HS-27A (cell line): ENCODE measurements at regions not wholly inside any gene's neighbourhood (a gene's known extent, or its start where the extent isn't known, plus 50 kb on each side); places are given as distances from the start of the nearest gene placed in this dataset.

Experiments
- DNase-seq: peaks from one replicate; pipeline ENCODE4 v3.0.0-alpha.2; 2012; ENCODE audit warnings: low read depth, missing footprints

GRCh38 chr9:99327667-99328066 lies 105.6 kb downstream of the SEC61B start:
- DNase-seq: no peak

DNA sequence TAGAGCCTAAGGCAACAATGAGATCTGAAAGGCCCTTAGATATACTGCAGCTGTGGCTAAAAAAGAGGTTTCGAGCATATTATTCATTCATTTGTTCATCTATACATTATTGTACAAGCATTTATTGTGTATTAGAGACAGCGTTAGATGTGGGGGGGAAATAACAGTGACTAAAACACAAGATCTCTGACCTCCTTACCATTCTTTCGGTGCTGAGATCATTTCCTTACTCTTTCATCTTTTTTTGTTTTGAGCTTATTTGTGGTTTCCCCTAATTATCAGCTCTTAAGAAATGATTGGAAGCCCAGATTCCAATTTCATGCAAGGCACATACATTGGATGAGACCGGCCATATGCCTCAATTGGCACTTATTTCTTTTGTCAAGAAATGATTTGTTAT lies 113.2 kb downstream of the SEC61B start:
- DNase-seq: no peak

DNA sequence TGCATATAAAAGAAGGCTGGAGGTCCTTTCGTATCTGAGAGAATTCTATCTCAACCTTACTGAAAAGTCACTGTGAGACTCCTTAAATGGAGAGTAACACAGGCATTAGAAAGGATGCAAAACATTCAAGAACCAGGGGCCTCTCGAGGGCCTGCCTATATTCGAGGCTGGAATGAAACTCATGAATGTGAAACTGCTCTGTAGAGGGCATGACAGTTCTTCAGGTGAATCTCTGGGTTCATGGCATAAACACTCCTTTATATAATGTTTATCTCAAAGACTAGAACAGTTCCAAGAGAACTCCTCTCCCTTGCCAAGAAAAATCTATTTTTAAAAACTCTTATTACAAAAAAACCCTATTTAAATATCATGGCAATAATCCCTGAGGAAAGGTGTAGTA lies 113.9 kb downstream of the SEC61B start:
- DNase-seq: no peak

DNA sequence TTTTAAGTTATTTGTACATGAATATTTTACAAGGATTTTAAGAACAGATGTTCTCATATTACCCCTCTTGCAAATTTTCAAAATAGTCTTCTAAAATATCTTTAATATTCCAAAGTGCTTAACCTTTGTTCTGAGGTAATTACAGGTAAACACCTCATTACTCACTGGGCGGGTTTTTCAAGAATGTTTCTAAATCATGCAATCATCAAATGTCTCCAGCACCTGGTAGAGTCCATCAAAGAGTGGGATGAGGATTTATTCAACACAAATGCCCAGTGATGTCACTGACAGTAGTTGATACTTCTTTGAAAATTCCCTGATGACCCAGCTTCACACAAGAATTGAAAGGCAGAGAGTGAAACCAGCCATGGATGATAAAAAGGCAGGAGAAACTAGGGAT lies 114.4 kb downstream of the SEC61B start:
- DNase-seq: no peak

GRCh38 chr9:99340281-99340680 lies 118.2 kb downstream of the SEC61B start:
- DNase-seq: no peak

GRCh38 chr9:99341686-99342085 lies 119.6 kb downstream of the SEC61B start:
- no peak for DNase-seq

DNA sequence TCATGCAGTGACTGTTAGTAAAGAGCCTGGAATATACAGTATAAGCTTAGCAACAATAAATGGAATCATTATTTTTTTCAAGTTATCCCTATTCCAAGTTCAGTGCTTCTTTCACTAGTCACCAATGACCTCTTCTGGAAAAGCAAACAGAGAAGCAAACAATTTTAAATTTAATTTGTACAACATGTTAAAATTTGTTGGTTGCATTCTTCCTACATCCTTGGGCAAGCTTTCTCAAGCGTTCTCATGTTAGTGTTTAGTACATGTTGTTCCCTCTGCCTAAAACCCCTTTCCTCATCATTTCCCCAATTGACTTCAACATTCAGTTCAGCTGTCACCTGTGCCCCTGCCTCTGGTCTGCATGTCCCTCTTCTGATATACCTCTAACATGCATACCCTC lies 123.4 kb downstream of the SEC61B start:
- no peak for DNase-seq

GRCh38 chr9:99345942-99346341 lies 123.9 kb downstream of the SEC61B start:
- DNase-seq: no peak

GRCh38 chr9:99347568-99347967 lies 125.5 kb downstream of the SEC61B start:
- no peak for DNase-seq

DNA sequence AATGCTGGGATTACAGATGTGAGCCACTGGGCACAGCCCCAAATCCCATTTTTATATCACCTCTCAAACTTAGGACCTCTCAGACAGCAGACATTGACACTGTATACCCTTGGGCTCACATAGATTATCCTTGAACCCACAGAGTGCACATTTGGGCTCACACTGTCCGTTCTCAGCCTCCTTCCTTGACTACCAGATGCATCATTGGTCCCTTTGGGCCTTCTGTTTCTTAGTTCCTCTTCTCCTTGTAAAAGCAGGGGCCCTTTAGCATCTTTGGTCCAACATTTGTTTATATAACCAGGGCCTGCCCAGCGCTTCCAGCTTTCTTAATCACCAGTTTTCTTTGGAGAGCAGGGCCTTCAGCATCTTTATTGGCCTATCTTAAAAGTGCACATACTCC lies 126.2 kb downstream of the SEC61B start:
- DNase-seq: no peak

DNA sequence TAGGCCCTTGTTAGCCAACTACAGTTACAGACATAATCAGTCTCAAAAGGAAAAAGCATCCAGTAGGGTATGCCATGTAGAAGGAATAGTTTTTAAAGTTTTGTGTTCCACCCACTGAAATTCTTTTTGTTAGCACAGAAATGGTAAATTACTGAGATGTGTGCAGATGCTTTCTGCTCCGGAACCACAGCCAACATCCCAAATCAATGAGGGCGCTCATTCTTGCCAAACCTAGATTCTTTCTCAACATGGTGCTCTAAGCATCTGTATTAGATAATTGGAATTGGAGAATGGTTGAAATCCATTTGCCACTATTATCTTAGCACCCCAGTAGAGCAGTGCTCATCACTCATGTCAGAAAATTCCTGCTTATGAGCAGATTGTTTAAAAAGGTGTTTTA lies 127.8 kb downstream of the SEC61B start:
- no peak for DNase-seq

GRCh38 chr9:99350461-99350860 lies 128.4 kb downstream of the SEC61B start:
- no peak for DNase-seq

- no peak for DNase-seq
These were observed 129.6 kb downstream of the SEC61B start for GRCh38 chr9:99351647-99352046.

- no peak for DNase-seq
These were observed 130.7 kb downstream of the SEC61B start for GRCh38 chr9:99352826-99353225.

DNA sequence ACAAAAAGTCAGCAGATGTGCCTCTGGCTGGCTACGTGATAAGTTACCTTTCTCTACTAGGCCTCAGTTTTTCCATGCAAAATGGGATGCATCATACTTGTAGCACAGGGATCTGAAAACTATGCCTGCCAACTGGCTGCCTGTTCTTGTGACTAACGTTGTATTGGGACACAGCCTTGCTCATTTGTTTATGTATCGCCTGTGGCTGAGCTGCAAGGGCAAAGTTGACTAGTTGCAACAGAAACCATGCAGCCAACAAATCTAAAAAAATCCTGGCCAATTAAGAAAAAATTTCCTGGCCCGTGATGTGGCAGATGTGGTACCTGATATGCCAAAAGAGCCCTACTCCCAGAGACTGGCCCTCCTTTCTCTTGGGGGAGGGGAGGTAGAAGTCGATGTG lies 131.3 kb downstream of the SEC61B start:
- no peak for DNase-seq

DNA sequence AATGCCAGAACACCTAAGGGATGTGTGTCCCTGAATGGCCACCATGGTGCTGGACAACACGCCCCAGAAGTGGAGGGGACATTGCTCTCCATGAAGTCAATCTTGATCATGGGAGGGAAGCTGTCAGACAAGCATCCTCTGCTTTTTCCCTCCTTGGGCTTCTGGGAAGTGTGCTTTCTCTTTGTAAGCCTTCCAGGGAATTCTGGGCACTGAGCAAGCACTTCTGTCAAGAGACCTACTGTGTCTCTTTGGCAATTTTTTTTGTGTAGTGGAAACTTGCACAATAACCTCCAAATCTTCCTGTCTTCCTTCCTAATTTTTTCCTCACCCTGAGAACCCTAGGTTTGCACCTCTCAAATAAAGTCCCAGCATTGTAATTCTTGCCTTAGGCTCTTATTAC lies 132.0 kb downstream of the SEC61B start:
- DNase-seq: no peak

DNA sequence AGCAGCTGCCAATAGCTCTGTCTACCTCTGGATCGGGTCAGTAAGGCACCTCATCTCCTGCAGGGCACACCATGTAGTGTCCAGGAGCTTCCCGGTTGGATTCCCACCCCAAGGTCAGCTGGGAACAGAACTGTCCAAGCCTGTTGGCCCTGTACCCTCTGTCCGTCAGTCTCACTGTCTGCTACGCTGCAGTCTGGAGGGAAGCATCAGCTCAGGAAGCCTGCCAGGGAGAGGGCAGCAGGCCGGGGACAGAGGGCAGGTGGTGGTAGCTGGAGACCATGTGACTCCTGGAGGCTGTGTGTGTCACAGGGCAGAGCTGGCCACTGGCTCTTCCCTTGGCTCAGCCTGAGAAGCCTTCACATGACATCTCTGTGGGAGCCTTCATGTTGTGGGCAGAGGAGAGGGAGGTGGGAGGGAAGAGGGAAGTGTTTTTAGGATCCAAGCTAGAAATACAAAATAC lies 134.5 kb downstream of the SEC61B start:
- DNase-seq: no peak

DNA sequence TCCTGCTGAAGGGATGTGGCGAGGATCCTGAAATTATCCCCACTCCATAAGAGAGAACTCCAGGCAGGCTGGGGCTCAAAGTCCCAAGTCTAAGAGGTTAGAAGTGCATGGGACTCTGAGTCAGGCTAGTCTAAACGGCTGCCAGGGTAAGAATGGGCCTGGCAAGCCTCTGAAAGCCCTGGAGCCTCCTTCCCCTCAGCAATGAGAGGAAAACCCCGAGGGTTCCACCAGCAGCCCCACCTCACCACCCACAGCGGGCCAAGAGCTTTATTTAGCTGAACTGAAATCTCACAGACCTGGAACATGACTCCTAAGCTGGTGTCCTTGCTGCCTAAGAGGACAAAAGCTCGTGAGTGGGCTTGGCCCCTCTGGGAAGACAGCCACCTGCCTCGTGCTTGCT lies 135.5 kb downstream of the SEC61B start:
- no peak for DNase-seq

GRCh38 chr9:99358668-99359067 lies 136.6 kb downstream of the SEC61B start:
- no peak for DNase-seq

- no peak for DNase-seq
These were observed 137.3 kb downstream of the SEC61B start for GRCh38 chr9:99359336-99359735.

GRCh38 chr9:99360026-99360425 lies 137.9 kb downstream of the SEC61B start:
- DNase-seq: no peak

DNA sequence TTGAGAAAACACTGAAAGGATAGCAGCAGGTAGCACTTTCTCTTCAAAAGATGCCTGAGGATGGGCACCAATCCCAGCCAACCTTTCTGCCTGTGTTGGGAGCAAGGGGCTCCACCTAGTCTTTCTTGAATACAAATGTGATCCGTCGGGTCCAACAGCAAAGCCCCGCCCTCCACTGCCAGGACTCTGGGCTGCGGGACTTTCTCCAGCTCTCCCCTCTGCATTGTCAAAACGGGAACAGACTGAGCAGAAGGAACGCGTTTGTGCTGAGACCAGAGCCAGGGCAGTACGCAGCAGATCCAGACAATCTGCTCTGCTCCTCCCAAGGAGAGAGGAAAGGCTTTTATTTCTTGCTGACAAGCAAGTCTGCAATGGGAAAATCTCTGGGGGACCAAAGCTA lies 139.7 kb downstream of the SEC61B start:
- no peak for DNase-seq

DNA sequence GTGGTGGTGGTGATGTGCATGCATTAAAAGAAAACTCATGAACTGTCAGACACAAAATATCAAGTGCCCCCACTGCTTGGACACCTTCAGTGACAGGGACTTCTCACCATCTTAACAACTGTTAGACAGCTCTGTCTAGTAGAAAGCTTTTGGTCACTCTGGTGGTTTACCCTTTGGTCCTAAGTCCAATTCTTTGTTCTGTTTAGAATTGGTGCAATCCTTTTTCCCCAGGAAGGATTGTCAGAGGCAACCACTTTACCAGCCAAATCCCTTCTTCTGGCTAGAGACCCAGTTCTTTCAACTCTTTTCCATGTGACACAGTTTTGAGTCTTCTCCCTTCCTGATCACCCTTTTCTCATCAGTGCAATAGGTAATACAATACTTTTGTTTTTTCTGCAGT lies 140.2 kb downstream of the SEC61B start:
- no peak for DNase-seq

DNA sequence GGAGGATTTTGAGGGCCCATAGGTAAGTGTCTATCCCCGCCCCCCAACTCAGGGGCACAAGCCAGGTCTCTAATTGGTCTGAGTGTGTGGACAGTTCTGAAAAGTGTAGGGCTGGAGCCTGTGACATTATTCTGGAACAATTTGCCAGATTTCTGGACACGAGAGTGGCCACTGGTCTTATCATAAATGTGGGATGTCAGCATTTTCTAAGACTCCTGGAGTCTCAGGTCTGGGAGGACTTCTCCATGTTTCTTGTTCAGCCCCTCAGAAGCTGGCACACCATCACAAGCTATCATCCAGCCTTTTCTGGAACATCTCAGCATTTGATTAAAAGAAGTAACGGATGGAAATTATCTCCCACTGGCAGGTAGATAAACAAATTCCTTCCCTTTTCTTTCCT lies 141.4 kb downstream of the SEC61B start:
- DNase-seq: no peak
